ENCODE measurements at regions not wholly inside any gene's neighbourhood (a gene's known extent, or its start where the extent isn't known, plus 50 kb on each side); places are given as distances from the start of the nearest gene placed in this dataset.
A peak's percentile ranks its signal among the peaks of the same experiment; 100 is the strongest.

DNA sequence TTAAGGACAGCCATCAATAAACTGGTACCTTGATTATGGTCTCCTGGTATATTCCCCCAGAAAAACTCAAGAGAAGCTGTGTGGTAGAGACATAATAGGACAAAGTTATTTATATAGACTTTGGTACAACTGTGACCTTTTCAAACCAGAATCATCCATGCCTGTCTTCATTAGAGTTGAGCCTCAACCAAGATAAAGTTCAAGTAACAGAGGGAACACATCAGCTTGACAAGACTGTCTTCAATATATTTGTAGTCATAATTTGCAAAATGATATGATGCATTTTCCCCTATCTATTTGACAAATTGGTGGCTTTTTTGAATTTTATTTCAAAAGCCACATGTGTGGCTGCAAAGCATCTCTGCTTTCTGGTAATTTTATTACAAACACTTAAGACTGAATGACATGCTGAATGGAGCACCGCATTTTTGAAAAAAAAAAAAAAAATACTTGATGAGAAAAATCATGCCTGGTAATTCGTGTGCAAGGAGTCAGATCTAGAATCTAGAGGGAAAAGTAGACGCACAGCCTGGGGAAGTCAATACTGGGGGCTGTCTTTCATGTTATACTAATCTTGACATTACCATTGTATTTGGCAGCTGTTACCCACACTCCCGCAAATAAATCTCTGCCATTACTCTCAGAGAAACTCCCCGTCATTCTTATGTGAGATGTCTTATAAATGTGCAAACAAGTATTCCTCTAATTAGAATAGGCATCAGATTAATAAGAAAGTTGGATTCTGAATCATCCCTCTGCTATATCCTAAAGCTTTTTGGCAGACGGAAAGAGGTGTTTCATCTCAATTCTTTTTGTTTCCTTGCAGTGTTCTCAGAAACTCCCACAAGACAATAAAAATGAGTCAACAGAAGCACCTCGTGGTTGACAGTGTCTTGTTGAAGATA lies 554.8 kb upstream of the CBLB start:
- no peaks in the 10 kb centered on the region for H3K27me3 Mint-ChIP-seq (ENCODE audit: insufficient read depth, unreplicated experiment)
- peak; percentile 57 for DNase-seq (ENCODE audit: unreplicated experiment)
- H3K36me3 Mint-ChIP-seq (ENCODE audit: insufficient read depth, unreplicated experiment): peaks cover 7% of the 10 kb centered on the region
- TF ChIP-seq, protein P1, sequence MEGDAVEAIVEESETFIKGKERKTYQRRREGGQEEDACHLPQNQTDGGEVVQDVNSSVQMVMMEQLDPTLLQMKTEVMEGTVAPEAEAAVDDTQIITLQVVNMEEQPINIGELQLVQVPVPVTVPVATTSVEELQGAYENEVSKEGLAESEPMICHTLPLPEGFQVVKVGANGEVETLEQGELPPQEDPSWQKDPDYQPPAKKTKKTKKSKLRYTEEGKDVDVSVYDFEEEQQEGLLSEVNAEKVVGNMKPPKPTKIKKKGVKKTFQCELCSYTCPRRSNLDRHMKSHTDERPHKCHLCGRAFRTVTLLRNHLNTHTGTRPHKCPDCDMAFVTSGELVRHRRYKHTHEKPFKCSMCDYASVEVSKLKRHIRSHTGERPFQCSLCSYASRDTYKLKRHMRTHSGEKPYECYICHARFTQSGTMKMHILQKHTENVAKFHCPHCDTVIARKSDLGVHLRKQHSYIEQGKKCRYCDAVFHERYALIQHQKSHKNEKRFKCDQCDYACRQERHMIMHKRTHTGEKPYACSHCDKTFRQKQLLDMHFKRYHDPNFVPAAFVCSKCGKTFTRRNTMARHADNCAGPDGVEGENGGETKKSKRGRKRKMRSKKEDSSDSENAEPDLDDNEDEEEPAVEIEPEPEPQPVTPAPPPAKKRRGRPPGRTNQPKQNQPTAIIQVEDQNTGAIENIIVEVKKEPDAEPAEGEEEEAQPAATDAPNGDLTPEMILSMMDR (IDR thresholded peaks at IDR 0.05; ENCODE audit: unreplicated experiment): no peak
- H3K27ac Mint-ChIP-seq (ENCODE audit: low read depth, unreplicated experiment): no peak overlapping the region
- intact Hi-C loops (cut with micrococcal nuclease): no loop called here
- CTCF ChIA-PET: interaction anchor here (0.6 to 1.6 kb wide), 3 partner anchors 184 to 1827 kb away, joined by 3 to 4 read pairs (median 4); no protein-coding TSS in a partner anchor
- peaks cover 26% of the 10 kb centered on the region for H3K4me1 Mint-ChIP-seq (ENCODE audit: insufficient read depth, unreplicated experiment)
- peaks cover 8% of the 10 kb centered on the region for H3K9me3 Mint-ChIP-seq (ENCODE audit: unreplicated experiment)
- no TSS peak for BruUV-seq (replicated peaks)
- no peak overlapping the region for H3K4me3 Mint-ChIP-seq (ENCODE audit: unreplicated experiment)
- POLR2A ChIA-PET: interaction anchor here (0.9 to 2.5 kb wide), 2 partner anchors 32 to 45 kb away, joined by 3 to 8 read pairs; no protein-coding TSS in a partner anchor

DNA sequence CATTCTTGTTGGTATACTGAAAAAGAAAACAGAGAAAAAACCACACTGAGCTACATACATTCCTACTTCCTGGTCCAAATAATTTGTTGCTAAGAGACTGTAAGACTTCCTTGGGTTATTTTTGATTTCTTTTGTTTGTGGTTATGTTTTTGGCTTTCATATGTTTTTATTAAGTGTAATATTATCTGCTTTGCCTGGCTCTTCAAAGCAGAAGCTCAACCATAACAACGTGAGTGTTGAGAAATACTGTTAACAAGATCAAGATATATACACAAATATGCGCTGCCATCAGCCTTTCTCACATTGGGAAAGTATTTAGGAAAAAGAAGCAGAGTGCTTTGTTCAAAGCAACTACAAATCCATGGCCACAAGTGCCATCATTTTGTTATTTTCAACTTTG lies 556.2 kb upstream of the CBLB start:
- BruUV-seq (replicated peaks): no TSS peak
- Mint-ChIP-seq H3K27ac (ENCODE audit: low read depth, unreplicated experiment) (peak overlapping the region; percentile 89), H3K27me3 (ENCODE audit: insufficient read depth, unreplicated experiment) (no peaks in the 10 kb centered on the region), H3K4me3 (ENCODE audit: unreplicated experiment) (no peak overlapping the region), H3K36me3 (ENCODE audit: insufficient read depth, unreplicated experiment) (peaks cover 6% of the 10 kb centered on the region), H3K4me1 (ENCODE audit: insufficient read depth, unreplicated experiment) (peaks cover 33% of the 10 kb centered on the region), H3K9me3 (ENCODE audit: unreplicated experiment) (peaks cover 8% of the 10 kb centered on the region)
- CTCF ChIA-PET: interaction anchor here (0.7 to 1.6 kb wide), 2 partner anchors 183 to 420 kb away, joined by 4 to 7 read pairs; no protein-coding TSS in a partner anchor
- DNase-seq (ENCODE audit: unreplicated experiment): peak; percentile 64
- TF ChIP-seq, protein P1 (IDR thresholded peaks at IDR 0.05; ENCODE audit: unreplicated experiment): no peak
- intact Hi-C loops (cut with micrococcal nuclease): no loop called here
- POLR2A ChIA-PET: interaction anchor here (0.5 to 2.5 kb wide), 13 partner anchors 33 to 556 kb away, joined by 3 to 12 read pairs (median 4); no protein-coding TSS in a partner anchor

DNA sequence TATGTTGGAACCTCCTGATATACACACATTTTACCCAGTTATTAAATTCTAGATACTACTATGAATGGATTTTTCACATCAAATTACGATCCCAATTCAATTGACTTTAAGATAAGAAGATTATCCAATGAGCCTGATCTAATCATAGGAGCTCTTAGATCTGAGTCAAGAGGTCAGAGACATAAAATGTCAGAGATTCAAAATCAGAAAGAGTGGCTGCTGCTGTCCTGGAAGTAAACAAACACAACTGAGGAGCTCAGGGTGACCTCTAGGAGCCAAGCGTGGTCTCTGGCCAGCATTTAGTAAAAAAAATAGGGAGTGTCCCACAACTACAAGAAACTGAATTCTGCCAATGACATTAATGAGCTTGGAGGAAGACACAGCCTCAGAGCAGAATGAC lies 557.1 kb upstream of the CBLB start:
- peak overlapping the region; percentile 89 for H3K27ac Mint-ChIP-seq (ENCODE audit: low read depth, unreplicated experiment)

More for the DNA sequence above, 557.1 kb upstream of the CBLB start:
- Mint-ChIP-seq H3K4me3 (ENCODE audit: unreplicated experiment) (no peak overlapping the region), H3K27me3 (ENCODE audit: insufficient read depth, unreplicated experiment) (no peaks in the 10 kb centered on the region), H3K36me3 (ENCODE audit: insufficient read depth, unreplicated experiment) (no peaks in the 10 kb centered on the region), H3K4me1 (ENCODE audit: insufficient read depth, unreplicated experiment) (peaks cover 33% of the 10 kb centered on the region), H3K9me3 (ENCODE audit: unreplicated experiment) (peaks cover 3% of the 10 kb centered on the region)
- TF ChIP-seq, protein P1 (IDR thresholded peaks at IDR 0.05; ENCODE audit: unreplicated experiment): no peak
- DNase-seq (ENCODE audit: unreplicated experiment): no peak
- ChIA-PET POLR2A (interaction anchor here (0.6 to 2.5 kb wide), 11 partner anchors 23 to 557 kb away, joined by 3 to 12 read pairs (median 3); no protein-coding TSS in a partner anchor), CTCF (interaction anchor here (0.6 to 0.8 kb wide), 2 partner anchors 20 to 93 kb away, joined by 3 read pairs; no protein-coding TSS in a partner anchor)
- no TSS peak for BruUV-seq (replicated peaks)
- intact Hi-C loops (cut with micrococcal nuclease): no loop called here
